ENCODE measurements at regions not wholly inside any gene's neighbourhood (a gene's known extent, or its start where the extent isn't known, plus 50 kb on each side); places are given as distances from the start of the nearest gene placed in this dataset.
"Not testable (repeated sequence)": the region's sequence is repeated elsewhere in the genome, so short reads cannot be mapped to it uniquely, and the experiment has no call there.

DNA sequence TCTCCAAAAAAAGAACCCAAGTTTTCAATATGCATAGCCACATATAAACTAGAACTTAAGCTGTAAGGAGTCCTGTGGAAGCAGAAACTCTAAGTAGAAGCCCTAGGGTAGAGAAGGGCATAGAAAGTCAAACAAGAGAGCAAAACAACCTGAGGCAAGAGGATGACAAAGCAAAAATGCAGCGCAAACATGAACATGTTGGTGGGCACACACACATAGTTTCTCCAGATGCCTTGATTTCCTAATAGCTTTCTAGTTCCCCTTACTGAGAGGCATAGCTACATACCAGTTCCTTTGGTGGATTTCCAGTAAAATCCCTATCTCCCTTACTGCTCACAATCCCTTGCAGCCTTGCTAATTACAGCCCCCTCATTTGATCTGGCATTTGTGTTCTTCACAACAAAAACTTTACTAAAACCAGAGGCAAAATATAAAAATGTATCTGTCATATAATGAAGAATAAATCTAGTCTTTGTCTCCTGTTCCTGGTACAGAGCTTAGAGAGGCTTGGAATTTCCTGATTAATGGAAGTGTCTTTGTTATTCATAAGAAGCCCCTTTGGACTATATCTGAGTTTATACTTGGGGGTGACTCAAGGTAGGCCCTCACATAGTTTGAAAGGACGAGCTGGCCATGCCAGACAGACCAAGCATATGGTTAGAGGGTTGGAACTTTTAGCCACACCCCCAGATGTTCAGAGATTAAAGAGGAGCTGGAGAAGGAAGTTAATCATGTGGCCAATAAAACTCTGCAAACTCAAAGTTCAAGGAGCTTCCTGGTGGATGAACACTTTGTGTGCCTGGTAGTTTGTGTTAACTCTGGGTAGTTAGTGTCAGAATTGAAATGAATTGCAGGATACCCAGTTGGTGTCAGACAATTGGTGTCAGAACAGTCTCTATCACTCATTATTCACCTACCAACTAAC lies 52.7 kb upstream of the ZCCHC13 start:
- no peak for DNase-seq

DNA sequence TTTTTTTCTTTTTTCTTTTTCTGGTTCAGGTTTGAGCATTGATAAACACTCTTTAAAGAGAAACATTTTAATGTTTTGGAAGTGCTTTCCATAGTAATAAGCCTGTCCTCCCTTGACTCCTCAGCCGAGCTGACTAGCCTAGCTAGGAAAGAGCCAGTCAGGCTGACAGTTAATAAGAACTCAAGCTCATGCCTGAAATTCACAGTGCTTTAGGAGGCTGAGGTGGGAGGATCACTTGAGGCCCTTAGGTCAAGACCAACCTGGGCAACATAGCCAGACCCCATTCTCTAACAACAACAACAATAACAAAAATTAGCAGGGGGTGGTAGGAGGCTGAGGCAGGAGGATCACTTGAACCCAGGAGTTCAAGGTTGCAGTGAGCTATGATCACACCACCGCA lies 53.4 kb upstream of the ZCCHC13 start:
- DNase-seq: no peak

DNA sequence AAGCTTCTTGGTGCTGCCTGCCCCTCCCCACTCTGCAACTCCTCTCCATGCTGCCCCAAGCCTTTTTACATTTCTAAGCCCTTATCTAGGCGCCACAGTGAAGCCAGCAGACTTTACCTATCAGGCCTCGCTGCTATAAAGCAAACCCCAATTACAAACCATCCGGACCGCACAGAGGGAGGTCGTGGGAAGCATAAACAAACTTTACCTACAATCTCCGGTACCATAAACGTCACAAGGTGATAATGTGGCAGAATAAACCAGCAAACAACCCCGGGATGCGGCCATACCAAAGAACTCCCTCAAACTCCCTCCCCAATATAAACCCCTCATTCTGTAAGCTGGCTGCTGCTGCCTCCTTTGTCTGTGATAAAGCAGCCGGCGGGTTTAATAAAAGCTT lies 54.0 kb upstream of the ZCCHC13 start:
- DNase-seq: no peak

DNA sequence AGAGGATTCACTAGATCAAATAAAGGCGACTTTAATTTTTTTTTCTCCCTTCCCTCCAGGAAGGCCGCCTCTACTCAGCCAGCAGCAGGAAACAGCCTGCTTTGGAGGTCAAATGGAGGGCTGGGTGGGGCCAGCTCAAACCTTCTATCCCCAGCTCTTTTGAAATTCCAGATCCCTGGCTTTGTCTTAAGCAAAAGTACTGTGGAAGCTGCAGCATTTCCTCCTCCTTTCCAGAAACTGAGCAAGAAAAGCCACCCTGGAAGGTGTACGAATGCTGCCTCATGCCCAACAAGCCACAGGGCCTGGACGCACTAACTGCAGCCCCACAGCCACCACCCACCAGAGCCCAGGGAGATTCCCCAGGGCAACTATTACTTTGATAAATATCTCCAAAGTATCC lies 55.1 kb upstream of the ZCCHC13 start:
- no peak for DNase-seq

DNA sequence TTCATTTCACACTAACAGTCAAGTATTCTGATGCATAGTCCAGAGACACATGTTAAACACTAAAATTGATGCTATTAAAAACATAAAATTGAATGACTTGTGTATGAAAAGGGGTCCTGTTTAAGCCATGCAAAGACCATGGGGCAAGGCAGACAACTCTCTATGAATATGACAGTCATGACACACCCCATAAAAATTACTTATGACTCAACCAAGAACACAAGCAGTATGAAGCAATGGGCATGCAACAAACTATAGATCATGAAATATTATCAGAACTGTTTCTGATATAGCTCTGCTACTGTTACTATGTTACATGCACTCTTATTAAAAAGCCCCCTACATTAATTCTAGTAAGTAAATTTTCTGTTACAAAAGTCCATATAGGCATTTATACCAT lies 57.5 kb upstream of the ZCCHC13 start:
- no peak for DNase-seq

DNA sequence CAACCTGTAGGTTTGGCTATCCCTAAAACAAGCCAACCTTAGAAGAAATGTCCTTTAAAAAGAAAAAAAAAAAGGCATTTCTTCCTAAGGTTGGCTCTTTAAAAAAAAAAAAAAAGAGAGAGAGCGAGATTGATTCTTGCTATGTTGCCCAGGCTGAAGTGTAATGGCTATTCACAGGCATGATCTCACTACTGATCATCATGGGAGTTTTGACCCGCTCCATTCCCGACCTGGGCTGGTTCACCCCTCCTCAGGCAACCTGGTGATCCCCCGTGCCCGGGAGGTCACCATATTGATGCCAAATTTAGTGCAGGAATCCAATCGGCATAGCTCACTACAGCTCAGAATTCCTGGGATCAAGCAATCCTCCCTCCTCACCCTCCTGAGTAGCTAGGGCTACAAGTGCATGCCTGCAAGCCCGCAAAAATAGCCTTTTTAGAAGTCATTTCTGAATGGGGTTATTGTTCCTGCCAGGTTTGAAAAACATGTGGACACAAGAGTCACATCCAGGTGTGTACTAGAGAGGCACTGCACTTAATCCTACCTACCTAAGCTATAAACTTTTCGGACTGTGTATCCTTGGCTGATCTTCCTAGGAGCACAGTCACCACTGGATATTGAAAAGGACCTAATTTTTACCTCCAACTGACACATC lies 61.4 kb upstream of the ZCCHC13 start:
- DNase-seq: no peak

DNA sequence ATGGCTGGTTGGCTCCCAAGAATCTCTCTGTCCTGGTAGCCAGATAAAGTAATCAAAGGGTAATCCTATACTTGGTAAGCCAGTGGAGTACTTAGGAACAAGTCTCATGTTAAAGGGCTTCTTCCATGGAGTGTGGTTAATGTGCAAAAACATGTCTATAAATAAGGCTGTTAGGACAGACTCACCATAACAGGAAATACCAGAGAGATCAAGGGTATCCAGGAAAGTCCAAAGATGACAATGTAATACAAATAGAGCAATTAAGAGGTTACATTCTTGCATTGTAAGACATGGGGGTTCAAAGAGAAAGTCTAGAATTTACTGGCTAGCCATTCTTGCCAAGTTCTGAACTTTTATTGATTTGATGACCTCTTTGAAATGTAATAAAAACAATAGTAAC lies 61.9 kb upstream of the ZCCHC13 start:
- DNase-seq: no peak

DNA sequence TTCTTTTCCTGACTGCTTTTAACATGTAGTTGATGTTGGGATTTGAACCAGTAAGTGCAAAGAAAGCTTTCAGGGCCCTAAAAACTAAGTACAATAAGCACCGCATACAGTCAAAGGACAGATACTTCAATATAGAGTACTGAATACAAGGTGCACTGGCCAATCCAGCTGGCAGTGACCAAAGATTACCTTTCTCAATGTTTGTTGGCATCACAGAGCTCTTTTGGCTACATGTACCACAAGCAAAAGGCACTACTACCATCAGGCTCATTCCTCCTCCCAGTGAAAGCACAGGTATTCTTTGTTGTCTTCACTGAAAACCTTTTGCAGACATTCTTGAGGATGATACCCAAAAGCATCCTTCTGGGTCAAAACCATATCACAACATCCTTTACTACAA lies 65.2 kb upstream of the ZCCHC13 start:
- no peak for DNase-seq

DNA sequence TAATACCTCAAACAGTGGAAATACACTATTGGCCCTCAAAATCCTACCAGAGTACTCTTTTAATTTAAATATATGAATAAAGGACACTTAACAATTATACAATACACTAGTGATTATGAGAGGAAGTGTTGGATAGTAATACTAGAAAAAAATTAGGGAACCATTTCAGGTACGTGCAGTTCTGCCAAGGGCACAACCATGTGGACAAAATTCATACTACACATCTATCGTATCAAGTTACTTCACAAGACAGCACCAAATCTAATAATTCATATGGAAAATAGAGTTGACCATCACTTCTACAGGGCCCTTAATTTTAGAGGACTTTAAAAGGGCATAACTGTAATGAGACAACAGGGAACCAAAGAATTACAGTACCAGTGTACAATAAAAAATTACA lies 69.2 kb upstream of the ZCCHC13 start:
- DNase-seq: no peak

DNA sequence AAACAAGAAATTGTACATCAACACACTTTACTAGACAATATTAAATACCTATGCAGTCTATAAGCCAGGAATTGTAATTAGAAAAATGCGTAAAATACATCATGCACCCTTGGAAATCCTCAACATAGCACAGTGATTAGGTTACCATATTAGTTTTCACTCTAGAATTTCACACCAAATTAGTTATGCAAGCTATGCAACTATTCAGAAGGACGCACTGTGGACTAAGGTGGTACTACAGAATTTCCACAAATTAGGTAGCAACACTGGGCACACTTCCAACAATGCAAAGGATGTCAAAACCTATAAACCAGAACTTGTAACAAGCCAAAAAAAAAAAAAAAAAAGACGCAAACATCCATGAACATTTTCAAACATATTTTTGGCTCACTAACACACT lies 71.1 kb upstream of the ZCCHC13 start:
- no peak for DNase-seq

DNA sequence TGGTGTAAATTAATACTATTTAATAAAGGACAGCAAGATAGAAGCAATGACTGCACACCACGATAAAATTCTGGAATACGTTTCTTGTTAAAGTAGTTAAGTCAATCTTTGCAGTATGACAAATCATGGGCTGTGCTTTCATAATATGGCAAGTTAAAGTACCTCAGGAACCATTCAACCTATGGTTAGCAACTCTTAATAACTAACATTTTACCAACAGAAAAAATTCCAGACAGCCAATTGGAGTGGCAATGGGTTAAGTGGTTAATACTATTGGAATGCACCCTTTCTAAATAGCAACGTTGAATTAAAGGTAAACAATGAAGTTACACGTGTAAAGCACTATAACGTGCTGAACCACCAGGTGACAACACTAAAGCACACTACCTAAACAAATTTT lies 72.4 kb upstream of the ZCCHC13 start:
- no peak for DNase-seq

DNA sequence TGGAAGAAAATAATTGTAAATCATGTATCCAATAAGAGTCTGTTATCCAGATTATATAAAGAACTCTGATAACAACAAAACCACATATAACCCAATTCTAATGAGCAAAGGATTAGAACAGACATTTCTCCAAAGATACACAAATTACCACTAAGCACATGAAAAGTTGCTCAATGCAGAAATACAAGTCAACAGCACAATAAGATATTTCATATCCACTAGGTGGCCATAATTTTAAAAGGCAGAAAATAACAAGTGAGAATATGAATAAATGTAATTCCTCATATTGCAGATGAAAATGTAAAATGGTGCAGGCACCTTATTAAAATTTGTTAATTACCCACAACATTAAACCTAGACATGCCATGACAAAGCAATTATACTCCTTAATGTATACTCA lies 73.9 kb upstream of the ZCCHC13 start:
- DNase-seq: no peak

DNA sequence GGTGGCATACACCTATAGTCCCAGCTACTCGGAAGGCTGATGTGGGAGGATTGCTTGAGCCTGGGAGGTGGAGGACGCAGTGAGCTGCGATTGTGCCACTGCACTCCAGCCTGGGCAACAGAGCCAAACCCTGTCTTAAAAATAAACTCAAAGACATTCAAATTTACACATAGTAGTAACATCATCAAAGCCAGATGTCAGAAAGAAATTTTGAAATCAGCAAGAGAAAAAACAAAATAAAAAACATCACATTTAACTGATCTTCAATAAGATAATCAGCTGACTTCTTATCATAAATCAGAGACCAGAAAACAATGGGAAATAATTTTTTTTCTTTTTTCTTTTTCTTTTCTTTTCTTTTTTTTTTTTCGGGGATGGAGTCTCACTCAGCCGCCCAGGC lies 78.9 kb upstream of the ZCCHC13 start:
- no peak for DNase-seq

DNA sequence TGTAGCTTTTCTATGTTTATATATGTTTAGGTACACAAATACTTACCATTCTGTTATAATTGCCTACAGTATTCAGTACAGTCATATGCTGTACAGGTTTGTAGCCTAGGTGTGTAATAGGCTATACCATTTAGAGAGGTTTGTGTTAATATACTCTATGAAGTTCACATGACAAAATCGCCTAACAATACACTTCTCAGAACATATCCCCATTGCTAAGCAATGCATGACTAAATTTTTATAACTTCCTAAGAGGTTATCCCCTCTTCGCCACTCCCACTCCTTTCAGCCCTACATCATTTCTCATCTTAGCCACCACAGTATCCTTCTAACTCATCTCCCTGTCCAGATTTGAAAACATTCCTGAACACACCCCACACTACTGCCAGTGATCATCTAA lies 83.7 kb upstream of the ZCCHC13 start:
- no peak for DNase-seq

DNA sequence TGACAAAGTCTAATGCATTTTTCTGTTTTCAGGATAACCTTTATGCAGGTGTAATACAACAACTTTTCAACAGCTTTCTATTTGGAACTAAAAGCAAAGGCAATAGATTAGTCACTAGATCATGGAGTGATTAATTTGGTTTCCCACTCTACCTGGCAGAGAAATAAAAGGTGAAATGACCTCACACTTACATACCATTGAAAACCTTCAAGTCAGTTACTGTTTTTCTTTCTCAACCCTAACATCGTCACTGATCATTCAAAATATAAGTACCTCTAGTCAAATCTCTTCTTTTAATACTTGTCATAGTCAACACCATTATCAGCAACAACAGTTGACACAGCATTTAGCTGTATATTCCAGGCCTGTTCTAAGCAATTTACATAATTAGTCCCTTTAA lies 85.1 kb upstream of the ZCCHC13 start:
- no peak for DNase-seq

DNA sequence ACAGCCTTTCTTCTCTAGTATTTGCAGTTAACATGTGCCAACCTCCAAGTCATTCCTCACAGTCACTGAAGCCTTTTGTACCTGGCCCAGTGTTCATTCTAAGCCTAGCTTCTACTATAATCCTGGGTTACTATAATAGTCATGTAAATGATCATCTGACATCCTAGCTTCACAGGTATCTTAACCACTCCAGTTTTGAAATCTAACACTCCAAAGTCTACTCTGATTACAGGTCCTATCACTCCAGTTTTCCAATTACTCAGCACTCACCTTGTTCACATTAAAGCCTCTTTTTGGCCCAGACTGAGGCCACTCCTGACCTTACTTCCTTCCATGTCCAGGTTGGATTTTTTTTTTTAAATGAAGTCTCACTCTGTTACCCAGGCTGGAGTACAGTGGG lies 87.6 kb upstream of the ZCCHC13 start:
- no peak for DNase-seq

DNA sequence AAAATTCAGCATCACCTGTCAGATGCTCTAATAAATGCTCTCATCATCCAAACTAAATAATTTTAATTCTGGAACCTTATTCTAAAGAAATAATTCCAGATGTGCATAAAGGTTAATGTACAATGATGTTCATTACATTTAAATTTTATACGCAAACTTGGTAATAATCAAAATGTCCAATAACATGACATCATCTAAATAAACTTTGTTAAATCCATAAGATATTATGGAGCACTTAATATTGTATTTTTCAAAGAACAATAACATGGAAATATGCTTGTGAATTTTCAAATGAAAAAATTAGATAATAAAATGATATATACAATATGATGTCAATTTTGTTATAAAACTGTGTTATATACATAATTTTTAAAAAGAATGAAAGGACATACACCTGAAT lies 92.1 kb upstream of the ZCCHC13 start:
- no peak for DNase-seq

DNA sequence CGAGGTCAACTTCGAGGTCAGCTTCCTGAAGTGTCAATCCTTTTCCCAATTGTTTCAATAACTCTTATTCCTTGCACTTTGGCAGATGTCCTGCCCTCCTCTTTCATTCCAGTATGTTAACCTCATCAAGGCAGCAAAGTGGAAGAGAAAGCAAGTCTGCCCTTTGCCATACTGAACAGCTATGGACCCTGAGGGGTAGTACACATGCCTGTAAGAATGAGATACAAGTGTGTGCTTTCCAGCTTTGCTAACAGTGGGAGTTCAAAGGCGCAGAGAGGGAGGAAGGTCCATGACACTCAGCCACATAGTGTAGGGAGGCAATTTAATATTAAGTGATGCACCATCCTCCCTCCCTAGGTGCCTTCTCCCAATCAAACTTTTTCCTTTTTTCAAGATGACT lies 96.4 kb upstream of the ZCCHC13 start:
- DNase-seq: no peak

DNA sequence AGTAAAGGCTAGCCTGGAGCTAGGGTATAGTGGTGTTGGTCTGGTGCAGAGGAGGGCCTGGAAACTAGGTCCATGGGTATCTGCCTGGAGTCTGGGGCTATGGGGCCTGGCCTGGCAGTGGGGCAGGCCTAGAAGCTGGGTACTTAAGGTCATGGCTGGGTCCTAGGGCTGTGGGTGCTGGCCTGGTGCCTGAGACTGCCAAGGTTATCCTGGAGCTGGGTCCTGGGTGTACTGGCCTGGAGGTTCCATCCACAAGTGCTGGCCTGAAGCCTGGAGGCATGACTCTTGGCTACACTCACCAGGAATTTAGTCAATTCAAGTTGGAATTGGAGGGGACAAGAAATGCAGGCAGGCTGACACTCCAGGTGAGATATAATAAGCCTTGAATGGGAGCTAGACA lies 108.4 kb upstream of the ZCCHC13 start:
- no peak for DNase-seq

DNA sequence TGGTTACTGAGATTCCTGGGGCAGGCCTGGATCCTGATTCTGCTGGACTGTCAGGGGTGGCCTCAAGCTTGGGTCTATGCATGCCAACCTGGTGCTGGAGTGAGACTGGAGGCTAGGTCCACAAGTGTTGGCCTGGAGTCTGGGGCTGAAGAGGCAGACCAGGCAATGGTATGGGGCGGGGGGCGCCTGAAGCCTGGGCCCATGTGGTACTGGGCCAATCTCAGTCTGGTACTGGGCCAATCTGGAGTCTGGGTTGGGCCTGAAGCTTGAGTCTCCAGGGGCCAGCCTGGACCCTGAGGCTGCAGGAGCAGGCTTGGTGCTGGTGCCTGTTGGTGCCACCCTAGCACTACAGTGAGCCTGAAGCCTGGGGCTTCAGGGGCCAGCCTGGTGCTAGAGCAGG lies 108.9 kb upstream of the ZCCHC13 start:
- DNase-seq: no peak

DNA sequence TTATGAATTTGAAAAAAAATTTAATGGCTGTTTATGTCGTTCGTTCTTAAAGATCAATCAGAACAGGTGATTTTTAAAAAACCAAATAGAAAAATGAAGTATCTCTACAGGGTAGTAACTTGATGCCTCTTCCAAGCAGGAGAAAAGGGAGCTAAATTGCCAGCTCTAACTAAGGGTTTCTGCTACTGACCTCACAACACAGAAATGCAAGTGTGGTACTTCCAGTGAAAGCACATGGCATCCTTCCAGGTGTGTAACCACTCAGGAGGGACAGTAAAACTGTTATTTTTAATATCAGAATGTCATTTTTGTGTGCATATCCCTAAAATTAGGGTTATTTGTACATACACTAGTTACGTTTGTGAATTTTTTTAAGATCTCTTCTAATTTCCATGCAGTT lies 116.8 kb upstream of the ZCCHC13 start:
- no peak for DNase-seq

DNA sequence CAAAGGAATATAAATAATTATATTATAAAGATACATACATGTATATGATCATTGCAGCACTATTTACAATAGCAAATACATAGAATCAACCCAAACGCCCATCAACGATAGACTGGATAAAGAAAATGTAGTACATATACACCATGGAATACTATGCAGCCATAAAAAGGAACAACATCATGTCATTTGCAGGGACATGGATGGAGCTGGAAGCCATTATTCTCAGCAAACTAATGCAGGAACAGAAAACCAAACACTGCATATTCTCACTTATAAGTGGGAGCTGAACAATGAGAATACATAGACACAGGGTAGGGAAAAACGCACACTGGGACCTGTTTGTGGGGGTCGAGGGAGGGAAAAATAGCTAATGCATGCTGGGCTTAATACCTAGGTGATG lies 120.9 kb upstream of the ZCCHC13 start:
- not testable (repeated sequence) for DNase-seq

DNA sequence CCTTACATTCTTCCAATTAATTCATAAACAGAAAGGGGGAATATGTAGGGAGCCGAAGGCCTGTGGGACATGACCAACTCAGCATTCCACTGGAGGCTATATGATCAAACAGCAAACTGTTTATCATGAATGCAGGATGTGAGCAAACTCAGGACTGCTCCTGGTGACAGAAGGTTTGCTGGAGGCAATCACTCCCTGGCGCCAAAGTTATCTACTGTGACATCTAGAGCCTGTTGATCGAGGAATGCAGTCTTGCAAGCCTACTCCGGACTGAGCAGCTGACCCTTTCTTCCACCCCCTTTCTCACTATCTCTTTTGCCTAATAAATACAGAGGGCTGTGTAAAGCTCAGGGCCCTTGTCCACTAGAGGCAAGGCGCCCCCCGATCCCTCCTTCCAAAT lies 122.0 kb upstream of the ZCCHC13 start:
- not testable (repeated sequence) for DNase-seq

DNA sequence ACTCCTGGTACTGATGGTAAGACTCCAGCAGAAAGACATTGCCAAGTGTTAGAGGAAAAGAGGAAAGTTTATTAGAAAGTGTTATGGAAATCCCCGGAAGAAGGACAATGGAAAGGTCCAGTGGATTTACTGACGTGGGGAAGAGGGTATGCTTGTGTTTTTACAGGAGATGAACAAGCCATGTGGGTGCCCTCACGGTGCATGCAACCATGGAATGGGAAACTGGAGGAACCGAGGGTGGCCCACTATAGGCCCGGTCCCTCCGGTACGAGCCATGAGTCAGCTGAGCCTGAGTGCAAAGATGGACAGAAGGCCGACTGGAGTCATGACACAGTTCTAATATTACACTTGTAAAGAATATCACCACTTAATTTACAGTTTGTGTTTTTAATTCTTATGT lies 123.3 kb upstream of the ZCCHC13 start:
- DNase-seq: no peak

DNA sequence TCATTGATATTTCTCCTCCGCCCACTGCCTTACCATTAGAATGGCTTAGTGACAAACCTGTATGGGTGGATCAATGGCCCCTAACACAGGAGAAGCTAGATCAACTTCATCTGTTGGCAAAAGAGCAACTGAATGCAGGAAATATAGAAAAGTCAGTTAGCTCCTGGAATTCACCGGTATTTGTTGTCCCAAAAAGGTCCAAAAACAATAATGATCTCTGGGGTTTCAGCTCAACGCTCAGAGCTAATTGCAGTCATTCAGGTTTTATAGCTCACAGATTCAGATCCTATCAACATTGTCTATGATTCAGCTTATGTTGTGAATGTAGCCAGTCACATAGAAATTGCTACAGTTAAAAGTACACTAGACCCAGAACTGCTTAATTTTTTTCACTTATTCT lies 124.0 kb upstream of the ZCCHC13 start:
- DNase-seq: no peak

Data from cerebellar nuclear complex (tissue), 1 donor.